NCI-H345 (cell line): ENCODE measurements at regions not wholly inside any gene's neighbourhood (a gene's known extent, or its start where the extent isn't known, plus 50 kb on each side); places are given as distances from the start of the nearest gene placed in this dataset.

ENCODE experiments used
- DNase-seq: peaks from one replicate; lab custom pipeline; 2025; lab: John Stamatoyannopoulos, UW

- no peak for DNase-seq
These were observed 539.8 kb upstream of the ZNF608 start for GRCh38 chr5:125286271-125286670.

GRCh38 chr5:125289606-125290005 lies 543.2 kb upstream of the ZNF608 start:
- no peak for DNase-seq

- DNase-seq = no peak
These were observed 544.5 kb upstream of the ZNF608 start for GRCh38 chr5:125290935-125291334.

GRCh38 chr5:125291447-125291846 lies 545.0 kb upstream of the ZNF608 start:
- no peak for DNase-seq

GRCh38 chr5:125293223-125293622 lies 546.8 kb upstream of the ZNF608 start:
- no peak for DNase-seq

- DNase-seq = no peak
These were observed 547.3 kb upstream of the ZNF608 start for GRCh38 chr5:125293726-125294125.

GRCh38 chr5:125294844-125295243 lies 548.4 kb upstream of the ZNF608 start:
- no peak for DNase-seq

GRCh38 chr5:125295405-125295872 lies 549.0 kb upstream of the ZNF608 start:
- DNase-seq = no peak

GRCh38 chr5:125298258-125298657 lies 551.8 kb upstream of the ZNF608 start:
- DNase-seq = peak; percentile 4

GRCh38 chr5:125298746-125299379 lies 552.4 kb upstream of the ZNF608 start:
- no peak for DNase-seq

GRCh38 chr5:125301711-125302110 lies 555.3 kb upstream of the ZNF608 start:
- DNase-seq = no peak

- DNase-seq = no peak
These were observed 556.1 kb upstream of the ZNF608 start for GRCh38 chr5:125302577-125302976.

- DNase-seq = no peak
These were observed 560.3 kb upstream of the ZNF608 start for GRCh38 chr5:125306741-125307140.

GRCh38 chr5:125310749-125311148 lies 564.3 kb upstream of the ZNF608 start:
- DNase-seq = no peak

- DNase-seq = no peak
These were observed 565.3 kb upstream of the ZNF608 start for GRCh38 chr5:125311743-125312142.

GRCh38 chr5:125313555-125313954 lies 567.1 kb upstream of the ZNF608 start:
- no peak for DNase-seq

GRCh38 chr5:125315306-125315705 lies 568.9 kb upstream of the ZNF608 start:
- DNase-seq = no peak

GRCh38 chr5:125316391-125316790 lies 570.0 kb upstream of the ZNF608 start:
- DNase-seq = no peak

- DNase-seq = peak; percentile 6
These were observed 570.6 kb upstream of the ZNF608 start for GRCh38 chr5:125316915-125317535.

GRCh38 chr5:125317536-125317995 lies 571.1 kb upstream of the ZNF608 start:
- DNase-seq = peak; percentile 22

- no peak for DNase-seq
These were observed 575.2 kb upstream of the ZNF608 start for GRCh38 chr5:125321654-125322053.

- DNase-seq = no peak
These were observed 577.2 kb upstream of the ZNF608 start for GRCh38 chr5:125323613-125324012.

- DNase-seq = no peak
These were observed 579.2 kb upstream of the ZNF608 start for GRCh38 chr5:125325488-125326149.
